Stimulated activated CD8-positive, alpha-beta memory T cell treated with anti-CD3 and anti-CD28 coated beads, Interleukin-7, amount 100 ng/mL, for 48 hours (primary cell): ENCODE measurements at regions not wholly inside any gene's neighbourhood (a gene's known extent, or its start where the extent isn't known, plus 50 kb on each side); places are given as distances from the start of the nearest gene placed in this dataset.
"Not testable (repeated sequence)": the region's sequence is repeated elsewhere in the genome, so short reads cannot be mapped to it uniquely, and the experiment has no call there.

Experiments used
- DNase-seq, 2 donors: peaks; one replicate each; pipeline ENCODE4 v3.0.0-alpha.2; 2020; ENCODE audit warnings: low read depth in 1 of 2; ENCODE audit errors: extremely low read depth in 1 of 2

GRCh38 chrX:12034741-12035140, 103.5 kb upstream of the FRMPD4 start:
- no peak for DNase-seq

- DNase-seq: no peak
These were observed 95.7 kb upstream of the FRMPD4 start for GRCh38 chrX:12042615-12043014.

GRCh38 chrX:12052109-12052508, 86.2 kb upstream of the FRMPD4 start:
- DNase-seq: no peak

- no peak for DNase-seq
These were observed 80.2 kb upstream of the FRMPD4 start for GRCh38 chrX:12058087-12058486.

GRCh38 chrX:12060489-12061260, 77.6 kb upstream of the FRMPD4 start:
- no peak for DNase-seq

GRCh38 chrX:12065251-12065650, 73.0 kb upstream of the FRMPD4 start:
- DNase-seq: no peak

GRCh38 chrX:12076046-12076445, 62.2 kb upstream of the FRMPD4 start:
- no peak for DNase-seq

GRCh38 chrX:12080265-12080664, 58.0 kb upstream of the FRMPD4 start:
- no peak for DNase-seq

- DNase-seq: not testable (repeated sequence)
These were observed 55.3 kb upstream of the FRMPD4 start for GRCh38 chrX:12082959-12083358.
